CD4-positive, alpha-beta T cell (primary cell): ENCODE measurements at regions not wholly inside any gene's neighbourhood (a gene's known extent, or its start where the extent isn't known, plus 50 kb on each side); places are given as distances from the start of the nearest gene placed in this dataset.

Experiments used
- ATAC-seq: fragments of 200-7000 bp; cut with Tn5 transposase; one replicate; pipeline ENCODE4 v1.10.0; 2022; ENCODE audit warnings: mild to moderate bottlenecking; ENCODE audit not compliant: poor library complexity
- CTCF ChIA-PET: fragments of 350-600 bp; sonication (Branson Sonifier 250); formaldehyde crosslinking; loops from one replicate; lab custom pipeline; 2021; ENCODE audit warnings: antibody characterized with exemption, inconsistent platforms; lab: Charles Lee
- POLR2A ChIA-PET: fragments of 350-600 bp; sonication (Branson Sonifier 250); formaldehyde crosslinking; loops from one replicate; lab custom pipeline; 2021; ENCODE audit warnings: antibody characterized with exemption, inconsistent platforms; lab: Charles Lee
- DNase-seq, 14 experiments: peaks; one replicate each; pipeline ENCODE4 v3.0.0-alpha.2; 2013 to 2020; ENCODE audit warnings: mixed read lengths in 2 of 14
- H3K27ac ChIP-seq, 2 donors: one replicate each; pipeline versions ENCODE4 v1.5.1 to v1.7.0; 2013; ENCODE audit warnings: low read length in 2 of 2, low read depth in 1 of 2, mild to moderate bottlenecking in 1 of 2
- H3K27me3 ChIP-seq, 2 experiments: 1 replicate in 1 of 2; 2 replicates in 1 of 2; pipeline versions ENCODE4 v1.6.1 to v1.7.0; 2013; ENCODE audit warnings: low read length in 2 of 2, control low read depth in 1 of 2, mild to moderate bottlenecking in 1 of 2, moderate library complexity in 1 of 2; ENCODE audit not compliant: insufficient read depth in 2 of 2, control insufficient read depth in 1 of 2
- H3K36me3 ChIP-seq: one replicate; pipeline ENCODE4 v1.6.1; 2013; ENCODE audit warnings: low read length, control low read depth; ENCODE audit not compliant: insufficient read depth
- H3K4me1 ChIP-seq: one replicate; pipeline ENCODE4 v1.6.1; 2013; ENCODE audit warnings: low read length, control low read depth; ENCODE audit not compliant: insufficient read depth
- H3K4me3 ChIP-seq: one replicate; pipeline ENCODE4 v1.5.1; 2013; ENCODE audit warnings: mild to moderate bottlenecking, low read length, moderate library complexity
- H3K9me3 ChIP-seq, 2 experiments: 1 replicate in 1 of 2; 2 replicates in 1 of 2; pipeline versions ENCODE4 v1.6.1 to v1.7.0; 2013; ENCODE audit warnings: low read length in 2 of 2, mild to moderate bottlenecking in 2 of 2, control low read depth in 1 of 2, moderate library complexity in 1 of 2; ENCODE audit not compliant: control insufficient read depth in 1 of 2, insufficient read depth in 1 of 2
- H3K27ac Mint-ChIP-seq: one replicate; pipeline ENCODE4 v1.8.0; 2020; ENCODE audit warnings: mixed read lengths
- H3K27me3 Mint-ChIP-seq: one replicate; pipeline ENCODE4 v1.8.0; 2021; ENCODE audit warnings: mixed read lengths
- H3K36me3 Mint-ChIP-seq: one replicate; pipeline ENCODE4 v1.8.0; 2021; ENCODE audit warnings: low read depth, mixed read lengths
- H3K4me1 Mint-ChIP-seq: one replicate; pipeline ENCODE4 v1.8.0; 2021; ENCODE audit warnings: low read depth, mixed read lengths
- H3K4me3 Mint-ChIP-seq: one replicate; pipeline ENCODE4 v1.8.0; 2020; ENCODE audit warnings: mild to moderate bottlenecking, mixed read lengths
- H3K9me3 Mint-ChIP-seq: one replicate; pipeline ENCODE4 v1.8.0; 2020; ENCODE audit warnings: mixed read lengths
- CTCF ChIP-seq: fragments of 200-600 bp; IDR thresholded peaks from one replicate; pipeline ENCODE4 v1.8.0; 2022; ENCODE audit warnings: antibody characterized with exemption, mild to moderate bottlenecking
- intact Hi-C, 2 experiments: fragments of 100-400 bp; cut with DNase I in 1 of 2; cut with micrococcal nuclease in 1 of 2; formaldehyde crosslinking; loops; one replicate each; pipeline versions ENCODE4 v1.15.1 to v1.9.0; 2023 to 2025; cut with DNase I, micrococcal nuclease

- no peak overlapping the region for H3K4me3 Mint-ChIP-seq
Measured at GRCh38 chr5:89992201-89992600, 417.4 kb downstream of the CETN3 start.

GRCh38 chr5:89991592-89991991 lies 418.0 kb downstream of the CETN3 start:
- H3K4me3 ChIP-seq = no peak overlapping the region
- ATAC-seq = no peak
- DNase-seq = no peak
- CTCF ChIA-PET = no interaction called here
- no peaks in the 10 kb centered on the region for H3K36me3 ChIP-seq
- POLR2A ChIA-PET = interaction anchor here (0.8 kb wide), 1 partner anchor 16 kb away, joined by 3 read pairs; no protein-coding TSS in a partner anchor
- no peaks in the 10 kb centered on the region for H3K9me3 ChIP-seq
- H3K4me3 Mint-ChIP-seq = no peak overlapping the region
- no peaks in the 10 kb centered on the region for H3K36me3 Mint-ChIP-seq
- H3K27ac ChIP-seq = no peak overlapping the region
- H3K4me1 Mint-ChIP-seq = no peaks in the 10 kb centered on the region
- intact Hi-C loops = no loop called here
- no peaks in the 10 kb centered on the region for H3K27me3 Mint-ChIP-seq
- no peaks in the 10 kb centered on the region for H3K27me3 ChIP-seq
- H3K9me3 Mint-ChIP-seq = peaks cover 10% of the 10 kb centered on the region
- no peak for TF ChIP-seq CTCF
- no peaks in the 10 kb centered on the region for H3K4me1 ChIP-seq
- H3K27ac Mint-ChIP-seq = no peak overlapping the region

More at GRCh38 chr5:89992201-89992600, 417.4 kb downstream of the CETN3 start:
- ATAC-seq (no peak), DNase-seq (no peak)
- ChIA-PET POLR2A (interaction anchor here (0.8 kb wide), 1 partner anchor 16 kb away, joined by 3 read pairs; no protein-coding TSS in a partner anchor), CTCF (no interaction called here)
- peaks cover 8% of the 10 kb centered on the region for H3K9me3 Mint-ChIP-seq
- no peaks in the 10 kb centered on the region for H3K27me3 Mint-ChIP-seq
- no peaks in the 10 kb centered on the region for H3K4me1 ChIP-seq
- H3K4me1 Mint-ChIP-seq = no peaks in the 10 kb centered on the region
- no peaks in the 10 kb centered on the region for H3K36me3 ChIP-seq
- no peaks in the 10 kb centered on the region for H3K9me3 ChIP-seq
- TF ChIP-seq CTCF = no peak
- intact Hi-C loops = no loop called here
- H3K27ac Mint-ChIP-seq = no peak overlapping the region
- no peak overlapping the region for H3K4me3 ChIP-seq
- H3K36me3 Mint-ChIP-seq = no peaks in the 10 kb centered on the region
- H3K27ac ChIP-seq = no peak overlapping the region
- H3K27me3 ChIP-seq = no peaks in the 10 kb centered on the region

GRCh38 chr5:89989776-89990175 lies 419.8 kb downstream of the CETN3 start:
- ChIA-PET CTCF (no interaction called here), POLR2A (no interaction called here)
- TF ChIP-seq CTCF = no peak
- Histone ChIP-seq H3K27ac (no peak overlapping the region), H3K9me3 (no peaks in the 10 kb centered on the region), H3K36me3 (no peaks in the 10 kb centered on the region), H3K27me3 (no peaks in the 10 kb centered on the region), H3K4me1 (no peaks in the 10 kb centered on the region), H3K4me3 (no peak overlapping the region)
- H3K9me3 Mint-ChIP-seq = peaks cover 10% of the 10 kb centered on the region
- no peak overlapping the region for H3K4me3 Mint-ChIP-seq
- H3K27ac Mint-ChIP-seq = no peak overlapping the region
- no peaks in the 10 kb centered on the region for H3K4me1 Mint-ChIP-seq
- no peaks in the 10 kb centered on the region for H3K27me3 Mint-ChIP-seq
- ATAC-seq (no peak), DNase-seq (no peak)
- intact Hi-C loops = no loop called here
- H3K36me3 Mint-ChIP-seq = no peaks in the 10 kb centered on the region
